A549 (cell line): ENCODE measurements at regions not wholly inside any gene's neighbourhood (a gene's known extent, or its start where the extent isn't known, plus 50 kb on each side); places are given as distances from the start of the nearest gene placed in this dataset.

Experiments
- CBX2 ChIP-seq: fragments of 200-600 bp; sonication (generic); IDR thresholded peaks from 2 replicates; pipeline ENCODE4 v1.6.1; 2016; ENCODE audit warnings: low read depth, mild to moderate bottlenecking, borderline replicate concordance
- CHD2 ChIP-seq: fragments of 150-350 bp; IDR thresholded peaks from 2 replicates; pipeline ENCODE4 v1.6.1; 2014; ENCODE audit warnings: low read length; ENCODE audit not compliant: partially characterized antibody
- EP300 ChIP-seq, 2 experiments: fragments of >200 bp; sonication (Bioruptor Twin); formaldehyde crosslinking; IDR thresholded peaks; 2 replicates in 1 of 2; 3 replicates in 1 of 2; pipeline ENCODE4 v1.6.1; 2016 to 2017
- HOXB13 ChIP-seq: fragments of 250-450 bp; sonication (Bioruptor Pico); IDR thresholded peaks from 2 replicates; pipeline ENCODE4 v1.5.0; 2020; ENCODE audit warnings: low read depth, mild to moderate bottlenecking, moderate library complexity
- MAFK ChIP-seq: fragments of 450-650 bp; IDR thresholded peaks from 2 replicates; pipeline ENCODE4 v1.6.1; 2014; ENCODE audit not compliant: partially characterized antibody
- MAZ ChIP-seq: fragments of 150-350 bp; IDR thresholded peaks from 2 replicates; pipeline ENCODE4 v1.6.1; 2014; ENCODE audit warnings: antibody characterized with exemption, low read depth, low read length, borderline replicate concordance
- NR3C1 ChIP-seq: fragments of >200 bp; sonication (Bioruptor Twin); formaldehyde crosslinking; IDR thresholded peaks from 3 replicates; pipeline ENCODE4 v1.6.1; 2017
- POLR2A ChIP-seq: IDR thresholded peaks from 2 replicates; pipeline ENCODE4 v1.6.1; 2012; ENCODE audit warnings: mild to moderate bottlenecking, low read length
- RARB ChIP-seq: fragments of 250-450 bp; sonication (Bioruptor Pico); IDR thresholded peaks from 2 replicates; pipeline ENCODE4 v1.8.0; 2021; ENCODE audit warnings: mild to moderate bottlenecking, moderate library complexity
- SMC3 ChIP-seq: fragments of >200 bp; sonication (Bioruptor Twin); formaldehyde crosslinking; IDR thresholded peaks from 3 replicates; pipeline ENCODE4 v1.6.1; 2018; ENCODE audit warnings: inconsistent platforms
- SREBF2 ChIP-seq: fragments of 450-650 bp; IDR thresholded peaks from 2 replicates; pipeline ENCODE4 v1.6.1; 2014; ENCODE audit warnings: mild to moderate bottlenecking, moderate library complexity
- ZFP36 ChIP-seq: fragments of 450-650 bp; IDR thresholded peaks from 2 replicates; pipeline ENCODE4 v1.6.1; 2014; ENCODE audit warnings: borderline replicate concordance; ENCODE audit not compliant: partially characterized antibody
- TF ChIP-seq, protein P1 (sequence below): fragments of >200 bp; sonication (Bioruptor Twin); formaldehyde crosslinking; IDR thresholded peaks from 3 replicates; pipeline ENCODE4 v1.5.1; 2016
- TF ChIP-seq, protein P2 (sequence below): IDR thresholded peaks from 2 replicates; pipeline ENCODE4 v1.6.1; 2012

GRCh38 chr4:107125496-107125895 is 89.4 kb upstream of the DKK2 start:
- no peak for TF ChIP-seq HOXB13
- TF ChIP-seq, protein P1, sequence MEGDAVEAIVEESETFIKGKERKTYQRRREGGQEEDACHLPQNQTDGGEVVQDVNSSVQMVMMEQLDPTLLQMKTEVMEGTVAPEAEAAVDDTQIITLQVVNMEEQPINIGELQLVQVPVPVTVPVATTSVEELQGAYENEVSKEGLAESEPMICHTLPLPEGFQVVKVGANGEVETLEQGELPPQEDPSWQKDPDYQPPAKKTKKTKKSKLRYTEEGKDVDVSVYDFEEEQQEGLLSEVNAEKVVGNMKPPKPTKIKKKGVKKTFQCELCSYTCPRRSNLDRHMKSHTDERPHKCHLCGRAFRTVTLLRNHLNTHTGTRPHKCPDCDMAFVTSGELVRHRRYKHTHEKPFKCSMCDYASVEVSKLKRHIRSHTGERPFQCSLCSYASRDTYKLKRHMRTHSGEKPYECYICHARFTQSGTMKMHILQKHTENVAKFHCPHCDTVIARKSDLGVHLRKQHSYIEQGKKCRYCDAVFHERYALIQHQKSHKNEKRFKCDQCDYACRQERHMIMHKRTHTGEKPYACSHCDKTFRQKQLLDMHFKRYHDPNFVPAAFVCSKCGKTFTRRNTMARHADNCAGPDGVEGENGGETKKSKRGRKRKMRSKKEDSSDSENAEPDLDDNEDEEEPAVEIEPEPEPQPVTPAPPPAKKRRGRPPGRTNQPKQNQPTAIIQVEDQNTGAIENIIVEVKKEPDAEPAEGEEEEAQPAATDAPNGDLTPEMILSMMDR = no peak
- no peak for TF ChIP-seq CBX2
- no peak for TF ChIP-seq POLR2A
- TF ChIP-seq ZFP36 = no peak
- no peak for TF ChIP-seq MAFK
- TF ChIP-seq RARB (CRISPR knock-in tag) = no peak
- TF ChIP-seq SREBF2 = no peak
- no peak for TF ChIP-seq MAZ
- no peak for TF ChIP-seq NR3C1
- no peak for TF ChIP-seq SMC3
- TF ChIP-seq, protein P2, sequence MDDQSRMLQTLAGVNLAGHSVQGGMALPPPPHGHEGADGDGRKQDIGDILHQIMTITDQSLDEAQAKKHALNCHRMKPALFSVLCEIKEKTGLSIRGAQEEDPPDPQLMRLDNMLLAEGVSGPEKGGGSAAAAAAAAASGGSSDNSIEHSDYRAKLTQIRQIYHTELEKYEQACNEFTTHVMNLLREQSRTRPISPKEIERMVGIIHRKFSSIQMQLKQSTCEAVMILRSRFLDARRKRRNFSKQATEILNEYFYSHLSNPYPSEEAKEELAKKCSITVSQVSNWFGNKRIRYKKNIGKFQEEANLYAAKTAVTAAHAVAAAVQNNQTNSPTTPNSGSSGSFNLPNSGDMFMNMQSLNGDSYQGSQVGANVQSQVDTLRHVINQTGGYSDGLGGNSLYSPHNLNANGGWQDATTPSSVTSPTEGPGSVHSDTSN = no peak
- TF ChIP-seq CHD2 = no peak
- TF ChIP-seq EP300 (IDR thresholded peaks at IDR 0.05) = no peak
